IMR-90 (cell line): ENCODE measurements at regions not wholly inside any gene's neighbourhood (a gene's known extent, or its start where the extent isn't known, plus 50 kb on each side); places are given as distances from the start of the nearest gene placed in this dataset.

Source experiments
- ATAC-seq: fragments of 200-7000 bp; cut with Tn5 transposase; 2 replicates; pipeline ENCODE4 v1.9.1; 2020; ENCODE audit warnings: low read depth, mild to moderate bottlenecking, moderate library complexity
- BruUV-seq: library from RNA; stranded (reverse); fragments of 400-500 nt; replicated peaks from 2 replicates; lab custom pipeline; 2021; lab: Mats Ljungman, UMichigan
- CTCF ChIA-PET: fragments of 300-600 bp; formaldehyde crosslinking; extraction: SDS; loops from one replicate; lab custom pipeline; 2021; ENCODE audit warnings: antibody characterized with exemption; lab: Yijun Ruan, JAX
- POLR2A ChIA-PET: fragments of 300-600 bp; sonication (Branson Sonifier 250); formaldehyde crosslinking; loops from one replicate; lab custom pipeline; 2022; ENCODE audit warnings: antibody characterized with exemption; ENCODE audit not compliant: unreplicated experiment; lab: Charles Lee
- DNase-seq: peaks from one replicate; pipeline ENCODE4 v3.0.0; 2013
- H2AFZ ChIP-seq: replicated peaks from 2 replicates; pipeline ENCODE3; 2013; ENCODE audit warnings: low read length, mild to moderate bottlenecking; ENCODE audit not compliant: poor library complexity
- H2AK5ac ChIP-seq: 2 replicates; pipeline ENCODE4 v1.6.1; 2013; ENCODE audit warnings: low read depth, low read length, inconsistent platforms
- H2AK9ac ChIP-seq: replicated peaks from 2 replicates; pipeline ENCODE3; 2013; ENCODE audit warnings: mild to moderate bottlenecking, low read depth, low read length, moderate library complexity; ENCODE audit not compliant: poor library complexity
- H2BK120ac ChIP-seq: 2 replicates; pipeline ENCODE4 v1.6.1; 2013; ENCODE audit warnings: low read depth, low read length, inconsistent platforms
- H2BK15ac ChIP-seq: 3 replicates; pipeline ENCODE4 v1.6.1; 2013; ENCODE audit warnings: low read depth, low read length, inconsistent platforms
- H2BK20ac ChIP-seq: 2 replicates; pipeline ENCODE4 v1.6.1; 2013; ENCODE audit warnings: low read depth, mild to moderate bottlenecking, inconsistent platforms, low read length, moderate library complexity
- H2BK5ac ChIP-seq: 2 replicates; pipeline ENCODE4 v1.6.1; 2013; ENCODE audit warnings: mild to moderate bottlenecking, low read depth, low read length, inconsistent platforms; ENCODE audit not compliant: poor library complexity, severe bottlenecking
- H3K14ac ChIP-seq: replicated peaks from 2 replicates; pipeline ENCODE4 v1.6.1; 2013; ENCODE audit warnings: low read depth, low read length, inconsistent platforms
- H3K18ac ChIP-seq: 2 replicates; pipeline ENCODE4 v1.6.1; 2013; ENCODE audit warnings: low read depth, low read length, control low read depth
- H3K23ac ChIP-seq: 2 replicates; pipeline ENCODE4 v1.6.1; 2013; ENCODE audit warnings: low read depth, low read length, inconsistent platforms
- H3K27ac ChIP-seq: 2 replicates; pipeline ENCODE4 v1.5.1; 2013; ENCODE audit warnings: mild to moderate bottlenecking, control low read depth, low read length; ENCODE audit not compliant: insufficient read depth
- H3K27me3 ChIP-seq: 2 replicates; pipeline ENCODE4 v1.6.1; 2013; ENCODE audit warnings: low read length; ENCODE audit not compliant: control insufficient read depth, insufficient read depth
- H3K36me3 ChIP-seq: 2 replicates; pipeline ENCODE4 v1.6.1; 2013; ENCODE audit warnings: low read length, mixed read lengths; ENCODE audit not compliant: control insufficient read depth, insufficient read depth
- H3K4ac ChIP-seq: 2 replicates; pipeline ENCODE4 v1.6.1; 2013; ENCODE audit warnings: low read depth, low read length, inconsistent platforms
- H3K4me1 ChIP-seq: 2 replicates; pipeline ENCODE4 v1.6.1; 2013; ENCODE audit warnings: low read length, mixed read lengths; ENCODE audit not compliant: control insufficient read depth, insufficient read depth
- H3K4me2 ChIP-seq: 2 replicates; pipeline ENCODE4 v1.6.1; 2013; ENCODE audit warnings: low read depth, mild to moderate bottlenecking, control low read depth, low read length, moderate library complexity
- H3K4me3 ChIP-seq: 2 replicates; pipeline ENCODE4 v1.5.1; 2013; ENCODE audit warnings: low read depth, mild to moderate bottlenecking, control low read depth, low read length, moderate library complexity; ENCODE audit not compliant: insufficient read depth
- H3K56ac ChIP-seq: 2 replicates; pipeline ENCODE4 v1.6.1; 2013; ENCODE audit warnings: low read length, inconsistent platforms; ENCODE audit not compliant: insufficient read depth; ENCODE audit errors: extremely low read depth
- H3K79me1 ChIP-seq, 2 experiments: 2 replicates each; pipeline ENCODE4 v1.6.1; 2013; ENCODE audit warnings: low read length in 2 of 2, inconsistent platforms in 1 of 2, low read depth in 1 of 2
- H3K9ac ChIP-seq: 2 replicates; pipeline ENCODE4 v1.6.1; 2013; ENCODE audit warnings: low read depth, low read length, control low read depth
- H3K9me1 ChIP-seq: 2 replicates; pipeline ENCODE4 v1.6.1; 2013; ENCODE audit warnings: low read length, inconsistent platforms; ENCODE audit not compliant: insufficient read depth
- H3K9me3 ChIP-seq: 2 replicates; pipeline ENCODE4 v1.6.1; 2013; ENCODE audit warnings: low read length; ENCODE audit not compliant: control insufficient read depth, insufficient read depth
- H4K20me1 ChIP-seq: 2 replicates; pipeline ENCODE4 v1.6.1; 2013; ENCODE audit warnings: low read length, inconsistent platforms; ENCODE audit not compliant: insufficient read depth
- H4K5ac ChIP-seq: 2 replicates; pipeline ENCODE4 v1.6.1; 2013; ENCODE audit warnings: mild to moderate bottlenecking, low read depth, low read length, control low read depth
- H4K8ac ChIP-seq, 2 experiments: 2 replicates each; pipeline ENCODE4 v1.6.1; 2013; ENCODE audit warnings: low read depth in 2 of 2, low read length in 2 of 2, control low read depth in 1 of 2, inconsistent platforms in 1 of 2
- H4K91ac ChIP-seq: 2 replicates; pipeline ENCODE4 v1.6.1; 2013; ENCODE audit warnings: low read depth, low read length, inconsistent platforms; ENCODE audit not compliant: insufficient read depth
- CEBPB ChIP-seq: IDR thresholded peaks from 2 replicates; pipeline ENCODE4 v1.6.1; 2012; ENCODE audit warnings: low read depth, low read length, improper control_type of control experiment
- CHD1 ChIP-seq: IDR thresholded peaks from 2 replicates; pipeline ENCODE4 v1.6.1; 2012; ENCODE audit warnings: low read depth, low read length, improper control_type of control experiment
- SMC3 ChIP-seq: fragments of 150-350 bp; IDR thresholded peaks from 2 replicates; pipeline ENCODE4 v1.6.1; 2016; ENCODE audit warnings: low read depth, mild to moderate bottlenecking, antibody characterized with exemption, low read length, moderate library complexity
- WGBS, 2 experiments: methylation state at CpG; one replicate each; pipeline versions ENCODE4 v1.1.5 to v1.1.7; 2013; ENCODE audit warnings: missing lambda C conversion rate in 2 of 2; ENCODE audit not compliant: insufficient read length in 1 of 2; ENCODE audit errors: extremely low coverage in 2 of 2; 5-methylcytosine and 5-hydroxymethylcytosine counted together
- dilution Hi-C: fragments of 300-500 bp; cut with HindIII; formaldehyde crosslinking; loops from one replicate; pipeline ENCODE4 v1.14.3; 2018; ENCODE audit warnings: low sequenced_read_pairs; ENCODE audit not compliant: unreplicated experiment
- in situ Hi-C: fragments of 300-500 bp; cut with MboI; formaldehyde crosslinking; loops from 3 replicates; pipeline ENCODE4 v1.14.3; 2019; ENCODE audit warnings: low sequenced_read_pairs, inconsistent platforms, mixed read lengths
- intact Hi-C: fragments of 100-400 bp; cut with micrococcal nuclease; formaldehyde crosslinking; loops from 2 replicates; pipeline ENCODE4 v1.10.0; 2022

GRCh38 chr1:96016219-96016618 lies 705.4 kb upstream of the PTBP2 start:
- Histone ChIP-seq H2AFZ (no peak overlapping the region), H2BK20ac (no peak overlapping the region), H2BK5ac (no peak overlapping the region), H3K18ac (no peak overlapping the region), H3K9ac (no peak overlapping the region), H3K36me3 (no peaks in the 10 kb centered on the region), H3K27ac (no peak overlapping the region), H3K79me1 (no peaks in the 10 kb centered on the region), H3K4me2 (no peak overlapping the region), H3K56ac (no peak overlapping the region), H3K4me1 (no peaks in the 10 kb centered on the region), H3K9me3 (no peaks in the 10 kb centered on the region), H4K8ac (no peak overlapping the region), H3K9me1 (no peaks in the 10 kb centered on the region), H2AK9ac (no peak overlapping the region), H4K91ac (no peak overlapping the region), H2AK5ac (no peak overlapping the region), H3K23ac (no peak overlapping the region), H2BK15ac (no peak overlapping the region), H3K4me3 (no peak overlapping the region), H3K27me3 (no peaks in the 10 kb centered on the region), H2BK120ac (no peak overlapping the region), H3K4ac (no peak overlapping the region), H3K14ac (no peak overlapping the region), H4K5ac (no peak overlapping the region), H4K20me1 (no peaks in the 10 kb centered on the region)
- ATAC-seq (no peak), DNase-seq (no peak)
- intact Hi-C loops (no loop called here), dilution Hi-C loops (no loop called here), in situ Hi-C loops (no loop called here)
- TF ChIP-seq CEBPB (no peak), SMC3 (no peak), CHD1 (no peak)
- ChIA-PET POLR2A (no interaction called here), CTCF (no interaction called here)
- no CpG with 5 or more reads among the region's 3 CpGs for WGBS, 2 experiments
- BruUV-seq = no TSS peak
